ENCODE measurements at regions not wholly inside any gene's neighbourhood (a gene's known extent, or its start where the extent isn't known, plus 50 kb on each side); places are given as distances from the start of the nearest gene placed in this dataset.

GRCh38 chr10:10039595-10039994, 978.1 kb upstream of the CELF2 start:
- Histone ChIP-seq H2BK12ac (ENCODE audit: low read length) (no peak overlapping the region), H4K91ac (ENCODE audit: low read depth, low read length, poor library complexity) (no peak overlapping the region), H3K79me1 (ENCODE audit: low read depth, low read length) (no peaks in the 10 kb centered on the region), H3K27me3 (ENCODE audit: control insufficient read depth in 3 of 3, insufficient read depth in 3 of 3, low read depth in 1 of 3, low read length in 3 of 3) (no peaks in the 10 kb centered on the region), H3K36me3 (replicated peaks in 1 of 2; ENCODE audit: control insufficient read depth in 2 of 2, insufficient read depth in 2 of 2, low read length in 2 of 2) (no peaks in the 10 kb centered on the region), H3K23ac (ENCODE audit: low read depth, low read length, poor library complexity) (no peak overlapping the region), H3K4me2 (ENCODE audit: insufficient read depth, low read length, poor library complexity, severe bottlenecking) (no peak overlapping the region), H3K14ac (ENCODE audit: low read length) (no peak overlapping the region), H2BK5ac (ENCODE audit: low read length) (no peak overlapping the region), H3K27ac (replicated peaks; ENCODE audit: low read length) (no peak overlapping the region), H3K18ac (ENCODE audit: low read length) (no peak overlapping the region), H3K9me3 (replicated peaks in 1 of 2; ENCODE audit: control insufficient read depth in 2 of 2, insufficient read depth in 1 of 2, low read depth in 1 of 2, low read length in 2 of 2) (no peaks in the 10 kb centered on the region), H2AFZ (ENCODE audit: low read length) (no peak overlapping the region), H3K9ac (ENCODE audit: low read depth, low read length, poor library complexity) (no peak overlapping the region), H2BK120ac (ENCODE audit: low read depth, low read length) (no peak overlapping the region), H3K4me1 (ENCODE audit: control insufficient read depth in 2 of 2, insufficient read depth in 1 of 2, low read depth in 1 of 2, low read length in 2 of 2) (peaks cover 0 to 2% of the 10 kb centered on the region in 2 donors), H3K4ac (ENCODE audit: low read length) (no peak overlapping the region), H2BK15ac (ENCODE audit: low read length) (no peak overlapping the region), H4K8ac (ENCODE audit: low read depth, low read length) (no peak overlapping the region), H3K4me3 (ENCODE audit: low read length in 2 of 2) (no peak overlapping the region), H2AK5ac (ENCODE audit: low read depth, low read length) (no peak overlapping the region)
- WGBS, 2 donors (ENCODE audit: extremely low coverage in 2 of 2, insufficient read length in 2 of 2, insufficient replicate concordance in 1 of 2), result no CpG with 5 or more reads among the region's 2 CpGs
- DNase-seq (ENCODE audit: low spot score), result no peak

DNA sequence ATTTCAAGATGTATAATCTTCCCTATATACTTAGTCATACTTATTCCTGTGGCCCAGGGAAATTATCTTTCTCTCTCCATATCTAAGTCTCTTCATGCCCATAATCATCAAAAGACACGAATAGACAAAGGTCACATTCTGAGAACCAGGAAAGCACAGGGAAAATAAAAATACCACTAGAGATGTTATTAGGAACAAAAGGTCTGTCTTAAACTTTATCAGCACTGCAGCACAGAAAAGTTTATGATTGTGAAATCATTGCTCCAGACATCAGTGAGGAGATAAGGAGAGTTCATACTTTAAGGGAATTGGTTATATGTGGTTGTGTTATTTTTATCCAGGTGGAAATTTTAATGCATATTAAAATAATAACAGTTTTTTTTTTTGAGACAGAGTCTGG, 974.6 kb upstream of the CELF2 start:
- Histone ChIP-seq H3K4me2 (ENCODE audit: insufficient read depth, low read length, poor library complexity, severe bottlenecking) (no peak overlapping the region), H3K9ac (ENCODE audit: low read depth, low read length, poor library complexity) (no peak overlapping the region), H3K4ac (ENCODE audit: low read length) (no peak overlapping the region), H2BK15ac (ENCODE audit: low read length) (no peak overlapping the region), H3K18ac (ENCODE audit: low read length) (no peak overlapping the region), H3K4me3 (ENCODE audit: low read length in 2 of 2) (no peak overlapping the region), H3K14ac (ENCODE audit: low read length) (no peak overlapping the region), H3K27me3 (ENCODE audit: control insufficient read depth in 3 of 3, insufficient read depth in 3 of 3, low read depth in 1 of 3, low read length in 3 of 3) (no peaks in the 10 kb centered on the region), H4K91ac (ENCODE audit: low read depth, low read length, poor library complexity) (no peak overlapping the region), H2AFZ (ENCODE audit: low read length) (no peak overlapping the region), H3K4me1 (ENCODE audit: control insufficient read depth in 2 of 2, insufficient read depth in 1 of 2, low read depth in 1 of 2, low read length in 2 of 2) (peaks cover 0 to 2% of the 10 kb centered on the region in 2 donors), H2AK5ac (ENCODE audit: low read depth, low read length) (no peak overlapping the region), H2BK120ac (ENCODE audit: low read depth, low read length) (no peak overlapping the region), H3K79me1 (ENCODE audit: low read depth, low read length) (no peaks in the 10 kb centered on the region), H3K27ac (replicated peaks; ENCODE audit: low read length) (no peak overlapping the region), H2BK12ac (ENCODE audit: low read length) (no peak overlapping the region), H2BK5ac (ENCODE audit: low read length) (no peak overlapping the region), H3K36me3 (replicated peaks in 1 of 2; ENCODE audit: control insufficient read depth in 2 of 2, insufficient read depth in 2 of 2, low read length in 2 of 2) (no peaks in the 10 kb centered on the region), H3K23ac (ENCODE audit: low read depth, low read length, poor library complexity) (no peak overlapping the region), H3K9me3 (replicated peaks in 1 of 2; ENCODE audit: control insufficient read depth in 2 of 2, insufficient read depth in 1 of 2, low read depth in 1 of 2, low read length in 2 of 2) (no peaks in the 10 kb centered on the region), H4K8ac (ENCODE audit: low read depth, low read length) (no peak overlapping the region)
- no CpG with 5 or more reads among the region's 1 CpG for WGBS, 2 donors (ENCODE audit: extremely low coverage in 2 of 2, insufficient read length in 2 of 2, insufficient replicate concordance in 1 of 2)
- DNase-seq (ENCODE audit: low spot score), result no peak

- H3K79me1 ChIP-seq (ENCODE audit: low read depth, low read length), result no peaks in the 10 kb centered on the region
- H3K23ac ChIP-seq (ENCODE audit: low read depth, low read length, poor library complexity), result no peak overlapping the region
- H3K18ac ChIP-seq (ENCODE audit: low read length), result no peak overlapping the region
- H3K27me3 ChIP-seq (ENCODE audit: control insufficient read depth in 3 of 3, insufficient read depth in 3 of 3, low read depth in 1 of 3, low read length in 3 of 3), result no peaks in the 10 kb centered on the region
- H2BK15ac ChIP-seq (ENCODE audit: low read length), result no peak overlapping the region
- H2BK120ac ChIP-seq (ENCODE audit: low read depth, low read length), result no peak overlapping the region
- H2BK5ac ChIP-seq (ENCODE audit: low read length), result no peak overlapping the region
- no peak overlapping the region for H3K4me2 ChIP-seq (ENCODE audit: insufficient read depth, low read length, poor library complexity, severe bottlenecking)
- no peaks in the 10 kb centered on the region for H3K4me1 ChIP-seq (ENCODE audit: control insufficient read depth in 2 of 2, insufficient read depth in 1 of 2, low read depth in 1 of 2, low read length in 2 of 2)
- H3K14ac ChIP-seq (ENCODE audit: low read length), result no peak overlapping the region
- no peak overlapping the region for H3K9ac ChIP-seq (ENCODE audit: low read depth, low read length, poor library complexity)
- H3K4me3 ChIP-seq (ENCODE audit: low read length in 2 of 2), result no peak overlapping the region
- no peak for DNase-seq (ENCODE audit: low spot score)
- no peak overlapping the region for H2AK5ac ChIP-seq (ENCODE audit: low read depth, low read length)
- H3K27ac ChIP-seq (replicated peaks; ENCODE audit: low read length), result no peak overlapping the region
- H3K36me3 ChIP-seq (replicated peaks in 1 of 2; ENCODE audit: control insufficient read depth in 2 of 2, insufficient read depth in 2 of 2, low read length in 2 of 2), result no peaks in the 10 kb centered on the region
- H3K4ac ChIP-seq (ENCODE audit: low read length), result no peak overlapping the region
- H3K9me3 ChIP-seq (replicated peaks in 1 of 2; ENCODE audit: control insufficient read depth in 2 of 2, insufficient read depth in 1 of 2, low read depth in 1 of 2, low read length in 2 of 2), result no peaks in the 10 kb centered on the region
- no peak overlapping the region for H2BK12ac ChIP-seq (ENCODE audit: low read length)
- H4K8ac ChIP-seq (ENCODE audit: low read depth, low read length), result no peak overlapping the region
- no peak overlapping the region for H2AFZ ChIP-seq (ENCODE audit: low read length)
- WGBS, 2 donors (ENCODE audit: extremely low coverage in 2 of 2, insufficient read length in 2 of 2, insufficient replicate concordance in 1 of 2), result no CpG with 5 or more reads among the region's 4 CpGs
- no peak overlapping the region for H4K91ac ChIP-seq (ENCODE audit: low read depth, low read length, poor library complexity)
Observed at GRCh38 chr10:10044922-10045764, 972.5 kb upstream of the CELF2 start.

DNA sequence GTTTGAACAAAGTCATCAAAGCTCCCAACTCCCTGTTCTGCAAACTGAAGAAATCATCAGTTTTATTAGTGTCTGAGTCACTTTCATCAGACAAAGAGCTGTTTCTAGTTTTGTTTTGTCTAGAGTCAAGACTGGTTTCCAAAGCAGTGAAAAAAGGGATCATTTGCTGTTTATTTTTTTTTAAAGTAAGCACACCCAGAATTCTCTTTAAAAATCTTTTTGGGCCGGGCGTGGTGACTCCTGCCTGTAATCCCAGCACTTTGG, 972.0 kb upstream of the CELF2 start:
- Histone ChIP-seq H3K79me1 (ENCODE audit: low read depth, low read length) (no peaks in the 10 kb centered on the region), H3K27me3 (ENCODE audit: control insufficient read depth in 3 of 3, insufficient read depth in 3 of 3, low read depth in 1 of 3, low read length in 3 of 3) (no peaks in the 10 kb centered on the region), H3K9ac (ENCODE audit: low read depth, low read length, poor library complexity) (no peak overlapping the region), H3K4ac (ENCODE audit: low read length) (no peak overlapping the region), H2AK5ac (ENCODE audit: low read depth, low read length) (no peak overlapping the region), H3K36me3 (replicated peaks in 1 of 2; ENCODE audit: control insufficient read depth in 2 of 2, insufficient read depth in 2 of 2, low read length in 2 of 2) (no peaks in the 10 kb centered on the region), H2BK120ac (ENCODE audit: low read depth, low read length) (no peak overlapping the region), H3K4me1 (ENCODE audit: control insufficient read depth in 2 of 2, insufficient read depth in 1 of 2, low read depth in 1 of 2, low read length in 2 of 2) (no peaks in the 10 kb centered on the region), H3K18ac (ENCODE audit: low read length) (no peak overlapping the region), H3K4me3 (ENCODE audit: low read length in 2 of 2) (no peak overlapping the region), H3K4me2 (ENCODE audit: insufficient read depth, low read length, poor library complexity, severe bottlenecking) (no peak overlapping the region), H3K27ac (replicated peaks; ENCODE audit: low read length) (no peak overlapping the region), H2BK12ac (ENCODE audit: low read length) (no peak overlapping the region), H4K91ac (ENCODE audit: low read depth, low read length, poor library complexity) (no peak overlapping the region), H4K8ac (ENCODE audit: low read depth, low read length) (no peak overlapping the region), H3K23ac (ENCODE audit: low read depth, low read length, poor library complexity) (no peak overlapping the region), H3K9me3 (replicated peaks in 1 of 2; ENCODE audit: control insufficient read depth in 2 of 2, insufficient read depth in 1 of 2, low read depth in 1 of 2, low read length in 2 of 2) (no peaks in the 10 kb centered on the region), H2AFZ (ENCODE audit: low read length) (no peak overlapping the region), H2BK5ac (ENCODE audit: low read length) (no peak overlapping the region), H3K14ac (ENCODE audit: low read length) (no peak overlapping the region), H2BK15ac (ENCODE audit: low read length) (no peak overlapping the region)
- no CpG with 5 or more reads among the region's 2 CpGs for WGBS, 2 donors (ENCODE audit: extremely low coverage in 2 of 2, insufficient read length in 2 of 2, insufficient replicate concordance in 1 of 2)
- DNase-seq (ENCODE audit: low spot score), result no peak

All from neuronal stem cell (in vitro differentiated cells).